HG03432 (cell line): ENCODE measurements at regions not wholly inside any gene's neighbourhood (a gene's known extent, or its start where the extent isn't known, plus 50 kb on each side); places are given as distances from the start of the nearest gene placed in this dataset.
"Not testable (repeated sequence)": the region's sequence is repeated elsewhere in the genome, so short reads cannot be mapped to it uniquely, and the experiment has no call there.

Source experiments
- ATAC-seq: cut with Tn5 transposase; IDR thresholded peaks from one replicate; pipeline ENCODE4 v1.9.1; 2021; ENCODE audit warnings: mild to moderate bottlenecking, moderate library complexity; ENCODE audit not compliant: unreplicated experiment

- no peak for ATAC-seq
Observed at GRCh38 chr2:16374671-16375070, 291.0 kb downstream of the CYRIA start.

GRCh38 chr2:16373341-16373740, 292.3 kb downstream of the CYRIA start:
- ATAC-seq = no peak

GRCh38 chr2:16371751-16372150, 293.9 kb downstream of the CYRIA start:
- ATAC-seq = no peak

GRCh38 chr2:16368951-16369350, 296.7 kb downstream of the CYRIA start:
- ATAC-seq = no peak

- no peak for ATAC-seq
Observed at GRCh38 chr2:16368328-16368727, 297.3 kb downstream of the CYRIA start.

- no peak for ATAC-seq
Observed at GRCh38 chr2:16365366-16365765, 300.3 kb downstream of the CYRIA start.

- ATAC-seq = no peak
Observed at GRCh38 chr2:16363581-16363980, 302.1 kb downstream of the CYRIA start.

- ATAC-seq = no peak
Observed at GRCh38 chr2:16362611-16363010, 303.0 kb downstream of the CYRIA start.

- no peak for ATAC-seq
Observed at GRCh38 chr2:16361261-16361995, 304.2 kb downstream of the CYRIA start.

- no peak for ATAC-seq
Observed at GRCh38 chr2:16359961-16360360, 305.7 kb downstream of the CYRIA start.

GRCh38 chr2:16357188-16357587, 308.4 kb downstream of the CYRIA start:
- ATAC-seq = no peak

- no peak for ATAC-seq
Observed at GRCh38 chr2:16351541-16351940, 314.1 kb downstream of the CYRIA start.

GRCh38 chr2:16351137-16351536, 314.5 kb downstream of the CYRIA start:
- no peak for ATAC-seq

GRCh38 chr2:16350211-16350610, 315.4 kb downstream of the CYRIA start:
- ATAC-seq = no peak

- ATAC-seq = no peak
Observed at GRCh38 chr2:16349811-16350210, 315.8 kb downstream of the CYRIA start.

GRCh38 chr2:16348821-16349515, 316.7 kb downstream of the CYRIA start:
- ATAC-seq = no peak

GRCh38 chr2:16346671-16347070, 319.0 kb downstream of the CYRIA start:
- no peak for ATAC-seq

GRCh38 chr2:16345231-16345630, 320.4 kb downstream of the CYRIA start:
- ATAC-seq = not testable (repeated sequence)

GRCh38 chr2:16339206-16339605, 326.4 kb downstream of the CYRIA start:
- no peak for ATAC-seq

GRCh38 chr2:16338026-16338425, 327.6 kb downstream of the CYRIA start:
- no peak for ATAC-seq

- no peak for ATAC-seq
Observed at GRCh38 chr2:16336916-16337315, 328.7 kb downstream of the CYRIA start.

GRCh38 chr2:16336491-16336890, 329.1 kb downstream of the CYRIA start:
- ATAC-seq = no peak
